HG03196 (cell line): ENCODE measurements at regions not wholly inside any gene's neighbourhood (a gene's known extent, or its start where the extent isn't known, plus 50 kb on each side); places are given as distances from the start of the nearest gene placed in this dataset.
"Not testable (repeated sequence)": the region's sequence is repeated elsewhere in the genome, so short reads cannot be mapped to it uniquely, and the experiment has no call there.

Source experiments
- ATAC-seq: cut with Tn5 transposase; IDR thresholded peaks from one replicate; pipeline ENCODE4 v1.9.1; 2021; ENCODE audit not compliant: unreplicated experiment

DNA sequence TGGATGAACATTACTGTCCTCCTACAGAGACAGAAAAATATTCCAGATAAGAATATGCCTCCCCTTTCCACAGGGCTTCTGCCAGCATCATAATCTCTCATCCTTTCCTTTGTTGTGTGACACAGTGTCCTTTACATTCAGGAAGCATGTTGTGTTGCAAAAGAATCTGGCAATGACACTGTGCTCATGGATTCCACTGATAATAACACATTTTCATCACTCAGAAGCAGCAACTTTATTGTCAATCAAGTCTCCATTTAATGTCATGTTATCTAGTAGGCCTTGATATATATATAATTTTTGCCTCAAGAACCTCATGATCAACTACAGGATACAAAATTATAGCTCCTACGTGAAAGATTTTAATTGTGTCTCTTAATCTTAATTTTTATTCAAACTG lies 833.9 kb downstream of the FSTL5 start:
- no peak for ATAC-seq

GRCh38 chr4:161321706-161322105 lies 842.1 kb downstream of the FSTL5 start:
- ATAC-seq: no peak

DNA sequence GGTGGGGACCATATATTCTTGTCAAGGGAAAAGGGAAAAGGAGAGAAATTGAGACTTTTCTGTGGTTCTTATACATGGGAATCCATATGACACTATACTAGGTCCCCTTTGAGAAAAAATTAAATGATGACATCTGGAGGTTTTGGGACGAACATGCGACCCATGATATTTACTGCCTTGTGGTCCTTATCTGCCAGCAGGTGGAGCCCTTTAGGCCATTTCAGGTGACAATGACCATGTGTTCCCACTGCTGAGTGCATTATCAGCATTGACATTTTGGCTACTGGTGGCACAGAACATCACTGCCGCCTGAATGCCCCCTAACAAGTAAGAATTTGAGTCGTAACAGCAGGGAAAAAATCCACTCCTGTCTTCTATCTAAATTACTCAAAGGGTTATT lies 843.4 kb downstream of the FSTL5 start:
- peak; percentile 72 for ATAC-seq

GRCh38 chr4:161317000-161317399 lies 846.8 kb downstream of the FSTL5 start:
- ATAC-seq: no peak

DNA sequence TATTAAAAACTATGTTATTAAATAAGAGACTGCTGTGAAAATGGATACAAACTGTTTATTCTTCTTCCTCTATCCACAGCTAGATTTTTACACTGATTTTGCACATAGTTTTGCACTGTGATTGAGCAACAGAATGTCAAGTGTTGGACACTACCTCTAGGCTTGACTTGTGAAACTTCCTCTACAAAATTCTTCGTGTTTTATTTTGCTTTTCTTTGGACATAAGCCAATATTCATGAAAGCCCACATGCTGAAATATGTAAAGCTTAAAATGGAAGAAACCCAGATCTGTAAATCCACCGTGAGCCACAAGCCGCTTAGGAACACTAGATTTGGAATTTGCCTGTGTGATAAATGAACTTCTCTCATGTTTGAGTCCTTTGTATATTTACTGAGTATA lies 849.4 kb downstream of the FSTL5 start:
- ATAC-seq: no peak

DNA sequence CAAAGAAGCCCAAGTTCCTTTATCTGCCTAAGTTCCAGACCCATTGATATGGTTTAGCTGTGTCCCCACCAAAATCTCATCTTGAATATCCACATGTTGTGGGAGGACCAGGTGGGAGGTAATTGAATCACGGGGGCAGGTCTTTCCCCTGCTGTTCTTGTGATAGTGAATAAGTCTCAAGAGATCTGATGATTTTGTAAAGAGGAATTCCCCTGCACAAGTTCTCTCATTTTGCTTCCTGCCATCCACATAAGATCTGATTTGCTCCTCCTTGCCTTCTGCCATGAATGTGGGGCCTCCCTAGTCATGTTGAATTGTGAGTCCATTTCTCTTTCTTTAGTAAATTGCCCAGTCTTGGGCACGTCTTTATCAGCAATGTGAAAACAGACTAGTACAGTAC lies 860.2 kb downstream of the FSTL5 start:
- ATAC-seq: no peak

GRCh38 chr4:161291222-161291621 lies 872.6 kb downstream of the FSTL5 start:
- no peak for ATAC-seq

DNA sequence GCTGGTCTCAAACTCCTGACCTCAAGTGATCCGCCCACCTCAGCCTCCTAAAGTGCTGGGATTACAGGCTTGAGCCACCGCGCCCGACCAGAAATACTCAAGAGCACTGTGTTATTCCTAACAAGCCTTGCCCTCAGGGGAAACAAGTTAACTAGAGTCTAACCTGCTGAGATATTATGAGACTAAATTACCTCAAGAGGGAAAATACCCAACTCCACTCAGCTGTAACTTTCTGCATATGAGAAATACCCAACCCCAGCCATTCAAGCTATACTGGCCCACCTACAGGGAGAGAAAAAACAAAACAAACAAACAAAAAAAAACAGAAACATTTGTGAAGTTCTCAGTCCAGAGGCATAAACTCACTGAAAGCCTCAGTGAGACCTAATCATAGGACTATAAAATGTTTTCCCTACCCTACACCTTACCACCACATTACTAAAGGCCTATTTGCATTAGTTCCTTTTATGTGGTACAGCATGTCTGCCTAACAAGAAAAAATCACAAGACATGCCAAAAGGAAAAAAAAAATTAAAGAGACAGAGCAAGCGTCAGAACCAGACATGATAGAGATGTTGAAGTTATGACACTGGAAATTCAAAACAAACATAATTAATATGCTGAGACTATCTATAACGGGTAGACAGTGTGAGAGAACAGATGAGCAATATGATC lies 876.0 kb downstream of the FSTL5 start:
- ATAC-seq: no peak

DNA sequence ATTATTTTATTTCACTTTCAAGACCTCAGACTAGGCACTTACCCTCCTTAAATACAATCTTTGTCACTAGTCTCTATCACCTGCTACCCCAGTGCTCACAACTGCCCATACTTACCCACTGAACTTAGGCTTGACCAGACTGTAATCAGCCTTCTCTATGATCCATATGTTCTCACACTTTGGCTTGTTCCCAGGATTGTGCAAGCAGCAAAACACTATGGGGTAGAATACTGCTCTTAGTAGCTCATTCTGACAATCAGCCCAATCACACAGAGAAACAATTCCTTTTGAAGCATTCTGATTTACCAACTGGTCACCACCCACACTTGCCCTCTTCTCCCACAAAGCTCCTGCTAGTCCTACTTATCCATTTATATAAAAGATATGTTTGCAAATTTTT lies 878.3 kb downstream of the FSTL5 start:
- ATAC-seq: no peak

DNA sequence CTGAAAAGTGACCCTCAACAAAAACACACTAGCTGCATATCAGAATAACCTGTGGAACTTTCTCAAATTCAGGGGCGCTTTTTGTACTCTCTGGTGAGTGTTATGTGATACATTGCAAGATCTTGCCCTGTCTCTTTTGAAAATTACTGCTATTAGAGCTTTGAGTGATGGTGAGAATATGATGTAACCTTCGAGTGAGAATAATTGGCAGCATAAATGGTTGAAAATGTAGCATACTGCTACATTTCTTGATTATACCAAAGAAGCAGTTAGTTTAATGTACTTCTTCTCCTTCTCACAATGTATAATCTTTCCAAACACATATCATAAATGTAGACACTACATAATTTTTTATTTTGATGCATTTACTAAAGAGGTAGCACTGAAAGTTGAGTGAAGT lies 882.9 kb downstream of the FSTL5 start:
- no peak for ATAC-seq

DNA sequence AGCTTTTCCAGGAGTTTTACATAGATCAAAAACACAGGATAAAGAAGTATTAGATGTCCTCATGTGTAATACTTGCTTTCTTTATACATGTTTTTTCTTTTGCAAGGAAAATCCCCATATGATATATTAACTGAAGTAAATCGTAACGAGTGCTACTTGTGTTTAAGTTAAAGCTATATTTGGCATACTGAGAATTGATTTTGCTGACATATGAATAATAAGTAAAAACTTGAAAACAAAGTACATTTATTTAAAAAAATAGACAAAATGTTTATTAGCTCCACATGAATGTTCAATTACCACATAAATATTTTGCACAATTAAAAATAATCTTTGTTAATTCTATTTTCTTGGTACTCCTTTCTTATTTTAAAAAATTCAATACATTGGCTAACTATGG lies 884.7 kb downstream of the FSTL5 start:
- ATAC-seq: no peak

DNA sequence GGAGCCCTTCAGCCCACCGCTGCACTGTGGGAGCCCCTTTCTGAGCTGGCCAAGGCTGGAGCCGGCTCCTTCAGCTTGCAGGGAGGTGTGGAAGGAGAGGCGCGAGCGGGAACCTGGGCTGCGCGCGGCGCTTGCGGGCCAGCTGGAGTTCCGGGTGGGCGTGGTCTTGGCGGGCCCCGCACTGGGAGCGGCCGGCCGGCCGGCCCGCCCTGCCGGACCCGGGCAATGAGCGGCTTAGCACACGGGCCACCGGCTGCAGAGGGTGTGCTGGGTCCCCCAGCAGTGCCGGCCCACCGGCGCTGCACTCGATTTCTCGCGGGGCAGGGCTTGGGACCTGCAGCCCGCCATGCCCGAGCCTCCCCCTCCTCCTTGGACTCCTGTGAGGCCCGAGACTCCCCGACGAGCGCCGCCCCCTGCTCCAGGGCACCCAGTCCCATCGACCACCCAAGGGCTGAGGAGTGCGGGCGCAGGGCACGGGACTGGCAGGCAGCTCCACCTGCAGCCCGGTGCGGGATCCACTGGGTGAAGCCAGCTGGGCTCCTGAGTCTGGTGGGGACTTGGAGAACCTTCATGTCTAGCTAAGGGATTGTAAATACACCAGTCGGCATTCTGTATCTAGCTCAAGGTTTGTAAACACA lies 886.5 kb downstream of the FSTL5 start:
- ATAC-seq: not testable (repeated sequence)

DNA sequence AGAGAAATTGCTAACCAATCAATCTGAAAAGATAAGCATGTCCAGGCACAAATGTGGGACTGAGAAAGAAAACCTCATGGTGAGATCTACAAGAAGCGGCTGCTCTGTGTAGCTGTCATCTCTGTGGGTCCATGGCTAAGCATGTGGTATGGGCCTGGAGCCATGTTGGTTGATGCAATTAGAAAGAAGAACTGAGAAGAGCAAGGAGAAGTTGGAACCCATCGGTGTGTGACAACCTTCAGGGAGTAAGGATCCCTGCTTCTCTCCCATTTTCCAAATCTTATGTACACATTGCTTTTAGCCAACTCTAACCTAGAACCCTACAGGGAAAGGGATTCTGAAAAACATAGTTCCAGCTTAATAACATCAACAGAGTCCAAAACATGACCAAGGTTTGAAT lies 890.2 kb downstream of the FSTL5 start:
- ATAC-seq: no peak

DNA sequence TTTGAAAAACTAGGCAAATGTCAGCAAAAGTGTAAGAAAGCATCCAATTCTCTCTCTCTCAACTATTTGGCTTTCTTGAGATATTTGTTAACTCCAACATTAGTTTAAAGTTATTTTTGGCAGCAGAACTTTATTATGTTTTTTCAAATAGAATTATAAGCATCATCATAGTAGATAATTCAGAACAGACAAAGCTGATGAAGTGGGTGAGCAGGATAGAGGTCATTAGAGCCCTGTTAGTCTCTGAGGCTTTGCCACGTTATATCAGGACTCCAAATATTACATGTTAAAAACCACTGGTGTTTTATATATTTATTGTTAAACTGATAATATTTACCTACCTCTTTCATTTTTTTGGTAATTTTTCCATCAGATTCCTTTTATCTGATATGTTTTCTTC lies 903.0 kb downstream of the FSTL5 start:
- no peak for ATAC-seq

GRCh38 chr4:161256716-161257115 lies 907.1 kb downstream of the FSTL5 start:
- no peak for ATAC-seq

DNA sequence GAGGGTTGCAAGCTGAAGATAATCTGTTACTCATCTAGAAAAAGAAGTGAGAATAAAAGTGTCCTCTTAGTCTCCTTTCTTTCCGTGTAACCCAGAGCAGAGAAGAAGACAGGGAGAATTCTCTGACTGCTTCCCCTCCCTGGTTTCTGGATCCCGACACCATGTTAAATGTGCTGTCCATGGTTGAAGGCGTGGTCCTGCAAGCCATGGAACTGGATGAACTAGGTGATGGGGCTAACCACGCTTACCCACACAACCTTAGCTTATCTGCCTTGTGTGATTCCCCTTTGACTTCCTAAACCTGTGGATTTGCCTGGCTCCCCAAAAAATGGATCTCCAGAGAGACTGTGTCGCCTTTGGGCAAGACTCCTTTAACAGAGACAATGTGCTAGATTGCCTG lies 907.6 kb downstream of the FSTL5 start:
- ATAC-seq: no peak

- ATAC-seq: no peak
Measured at GRCh38 chr4:161254375-161254774, 909.4 kb downstream of the FSTL5 start.

- no peak for ATAC-seq
Measured at GRCh38 chr4:161252520-161253141, 911.2 kb downstream of the FSTL5 start.

- ATAC-seq: no peak
Measured at GRCh38 chr4:161249779-161250440, 913.9 kb downstream of the FSTL5 start.

- ATAC-seq: no peak
Measured at GRCh38 chr4:161248880-161249279, 914.9 kb downstream of the FSTL5 start.

GRCh38 chr4:161247831-161248230 lies 916.0 kb downstream of the FSTL5 start:
- ATAC-seq: no peak

GRCh38 chr4:161238033-161238432 lies 925.8 kb downstream of the FSTL5 start:
- ATAC-seq: no peak
